Activated CD8-positive, alpha-beta memory T cell treated with anti-CD3 and anti-CD28 coated beads, Interleukin-2, amount 10 ng/mL, durations not matched to agents 7 days and 5 days (primary cell): ENCODE measurements at regions not wholly inside any gene's neighbourhood (a gene's known extent, or its start where the extent isn't known, plus 50 kb on each side); places are given as distances from the start of the nearest gene placed in this dataset.
"Not testable (repeated sequence)": the region's sequence is repeated elsewhere in the genome, so short reads cannot be mapped to it uniquely, and the experiment has no call there.

ENCODE experiments used
- ATAC-seq: fragments of 150-1000 bp; cut with Tn5 transposase; one replicate; pipeline ENCODE4 v1.10.0; 2021; ENCODE audit warnings: moderate library complexity
- CTCF ChIA-PET: fragments of 350-600 bp; sonication (Branson Sonifier 250); formaldehyde crosslinking; loops from one replicate; lab custom pipeline; 2021; ENCODE audit warnings: antibody characterized with exemption; lab: Charles Lee
- DNase-seq: peaks from one replicate; pipeline ENCODE4 v3.0.0-alpha.2; 2020
- H3K27ac Mint-ChIP-seq: one replicate; pipeline ENCODE4 v1.8.0; 2021; ENCODE audit warnings: mild to moderate bottlenecking, mixed read lengths
- H3K27me3 Mint-ChIP-seq: one replicate; pipeline ENCODE4 v1.8.0; 2021; ENCODE audit warnings: mixed read lengths
- H3K36me3 Mint-ChIP-seq: one replicate; pipeline ENCODE4 v1.8.0; 2021; ENCODE audit warnings: mild to moderate bottlenecking, mixed read lengths
- H3K4me1 Mint-ChIP-seq: one replicate; pipeline ENCODE4 v1.8.0; 2021; ENCODE audit warnings: mixed read lengths
- H3K4me3 Mint-ChIP-seq: one replicate; pipeline ENCODE4 v1.8.0; 2021; ENCODE audit warnings: mild to moderate bottlenecking, moderate library complexity, mixed read lengths
- H3K9me3 Mint-ChIP-seq: one replicate; pipeline ENCODE4 v1.8.0; 2022; ENCODE audit warnings: low read depth, mixed read lengths

- no peak overlapping the region for H3K4me3 Mint-ChIP-seq
- DNase-seq = no peak
- no peaks in the 10 kb centered on the region for H3K4me1 Mint-ChIP-seq
- H3K27me3 Mint-ChIP-seq = peaks cover 29% of the 10 kb centered on the region
- no peaks in the 10 kb centered on the region for H3K9me3 Mint-ChIP-seq
- CTCF ChIA-PET = no interaction called here
- H3K36me3 Mint-ChIP-seq = no peaks in the 10 kb centered on the region
- no peak for ATAC-seq
- H3K27ac Mint-ChIP-seq = no peak overlapping the region
Observed at GRCh38 chr10:118967160-118967559, 62.4 kb upstream of the NANOS1 start.

GRCh38 chr10:118968060-118968459 lies 61.5 kb upstream of the NANOS1 start:
- Mint-ChIP-seq H3K4me1 (no peaks in the 10 kb centered on the region), H3K9me3 (no peaks in the 10 kb centered on the region), H3K27ac (no peak overlapping the region), H3K36me3 (no peaks in the 10 kb centered on the region), H3K4me3 (no peak overlapping the region), H3K27me3 (peaks cover 32% of the 10 kb centered on the region)
- CTCF ChIA-PET = no interaction called here
- DNase-seq (no peak), ATAC-seq (no peak)

GRCh38 chr10:118968482-118968881 lies 61.0 kb upstream of the NANOS1 start:
- Mint-ChIP-seq H3K4me1 (no peaks in the 10 kb centered on the region), H3K27me3 (peaks cover 36% of the 10 kb centered on the region), H3K9me3 (no peaks in the 10 kb centered on the region), H3K4me3 (no peak overlapping the region), H3K27ac (no peak overlapping the region), H3K36me3 (no peaks in the 10 kb centered on the region)
- ATAC-seq (no peak), DNase-seq (no peak)
- CTCF ChIA-PET = no interaction called here

- no peak overlapping the region for H3K4me3 Mint-ChIP-seq
- no peaks in the 10 kb centered on the region for H3K36me3 Mint-ChIP-seq
- DNase-seq (no peak), ATAC-seq (no peak)
- no peak overlapping the region for H3K27ac Mint-ChIP-seq
- CTCF ChIA-PET = no interaction called here
- no peaks in the 10 kb centered on the region for H3K9me3 Mint-ChIP-seq
- no peaks in the 10 kb centered on the region for H3K4me1 Mint-ChIP-seq
- H3K27me3 Mint-ChIP-seq = peaks cover 40% of the 10 kb centered on the region
Observed at GRCh38 chr10:118969014-118969413, 60.5 kb upstream of the NANOS1 start.

GRCh38 chr10:118970770-118971169 lies 58.7 kb upstream of the NANOS1 start:
- no peak overlapping the region for H3K4me3 Mint-ChIP-seq
- H3K27ac Mint-ChIP-seq = no peak overlapping the region
- no peaks in the 10 kb centered on the region for H3K4me1 Mint-ChIP-seq
- no peaks in the 10 kb centered on the region for H3K9me3 Mint-ChIP-seq
- peaks cover 40% of the 10 kb centered on the region for H3K27me3 Mint-ChIP-seq
- H3K36me3 Mint-ChIP-seq = no peaks in the 10 kb centered on the region
- DNase-seq = no peak
- CTCF ChIA-PET = no interaction called here
- ATAC-seq = no peak

GRCh38 chr10:118971187-118971586 lies 58.3 kb upstream of the NANOS1 start:
- CTCF ChIA-PET = no interaction called here
- DNase-seq (no peak), ATAC-seq (no peak)
- Mint-ChIP-seq H3K27ac (no peak overlapping the region), H3K36me3 (no peaks in the 10 kb centered on the region), H3K4me1 (no peaks in the 10 kb centered on the region), H3K4me3 (no peak overlapping the region), H3K27me3 (peaks cover 40% of the 10 kb centered on the region), H3K9me3 (no peaks in the 10 kb centered on the region)

- CTCF ChIA-PET = interaction anchor here (0.9 kb wide), 1 partner anchor 403 kb away, joined by 3 read pairs; no protein-coding TSS in a partner anchor
- H3K36me3 Mint-ChIP-seq = no peaks in the 10 kb centered on the region
- ATAC-seq = no peak
- H3K27ac Mint-ChIP-seq = no peak overlapping the region
- H3K27me3 Mint-ChIP-seq = peaks cover 40% of the 10 kb centered on the region
- no peaks in the 10 kb centered on the region for H3K9me3 Mint-ChIP-seq
- no peak for DNase-seq
- H3K4me1 Mint-ChIP-seq = no peaks in the 10 kb centered on the region
- H3K4me3 Mint-ChIP-seq = no peak overlapping the region
Observed at GRCh38 chr10:118971876-118972275, 57.6 kb upstream of the NANOS1 start.

GRCh38 chr10:118973744-118974143 lies 55.8 kb upstream of the NANOS1 start:
- H3K4me1 Mint-ChIP-seq = no peaks in the 10 kb centered on the region
- CTCF ChIA-PET = no interaction called here
- H3K27ac Mint-ChIP-seq = no peak overlapping the region
- peaks cover 44% of the 10 kb centered on the region for H3K27me3 Mint-ChIP-seq
- no peak for ATAC-seq
- no peaks in the 10 kb centered on the region for H3K36me3 Mint-ChIP-seq
- DNase-seq = no peak
- H3K4me3 Mint-ChIP-seq = no peak overlapping the region
- H3K9me3 Mint-ChIP-seq = no peaks in the 10 kb centered on the region

- no peak for ATAC-seq
- CTCF ChIA-PET = no interaction called here
- H3K36me3 Mint-ChIP-seq = no peaks in the 10 kb centered on the region
- peaks cover 42% of the 10 kb centered on the region for H3K27me3 Mint-ChIP-seq
- H3K27ac Mint-ChIP-seq = no peak overlapping the region
- DNase-seq = no peak
- H3K4me1 Mint-ChIP-seq = no peaks in the 10 kb centered on the region
- H3K9me3 Mint-ChIP-seq = no peaks in the 10 kb centered on the region
- no peak overlapping the region for H3K4me3 Mint-ChIP-seq
Observed at GRCh38 chr10:118974951-118975350, 54.6 kb upstream of the NANOS1 start.

GRCh38 chr10:118976219-118976618 lies 53.3 kb upstream of the NANOS1 start:
- H3K27ac Mint-ChIP-seq, H3K4me1 Mint-ChIP-seq, H3K4me3 Mint-ChIP-seq, DNase-seq, ATAC-seq, H3K36me3 Mint-ChIP-seq, H3K9me3 Mint-ChIP-seq, CTCF ChIA-PET: not testable (repeated sequence)
- peaks cover 37% of the 10 kb centered on the region for H3K27me3 Mint-ChIP-seq

- Mint-ChIP-seq H3K27me3 (peaks cover 33% of the 10 kb centered on the region), H3K4me3 (no peak overlapping the region), H3K4me1 (no peaks in the 10 kb centered on the region), H3K9me3 (no peaks in the 10 kb centered on the region), H3K36me3 (no peaks in the 10 kb centered on the region), H3K27ac (no peak overlapping the region)
- no peak for DNase-seq
- CTCF ChIA-PET = no interaction called here
- no peak for ATAC-seq
Observed at GRCh38 chr10:118977022-118977599, 52.4 kb upstream of the NANOS1 start.

GRCh38 chr10:118977835-118978234 lies 51.7 kb upstream of the NANOS1 start:
- Mint-ChIP-seq H3K9me3 (no peaks in the 10 kb centered on the region), H3K4me1 (no peaks in the 10 kb centered on the region), H3K27ac (no peak overlapping the region), H3K4me3 (no peak overlapping the region), H3K27me3 (peaks cover 26% of the 10 kb centered on the region), H3K36me3 (no peaks in the 10 kb centered on the region)
- DNase-seq (no peak), ATAC-seq (no peak)
- CTCF ChIA-PET = no interaction called here

- H3K9me3 Mint-ChIP-seq = no peaks in the 10 kb centered on the region
- no peak for ATAC-seq
Observed at GRCh38 chr10:118978316-118978997, 51.1 kb upstream of the NANOS1 start.

GRCh38 chr10:118978998-118979350 lies 50.5 kb upstream of the NANOS1 start:
- no peak for ATAC-seq
- no peak for DNase-seq
- CTCF ChIA-PET = no interaction called here
- Mint-ChIP-seq H3K27me3 (peaks cover 17% of the 10 kb centered on the region), H3K4me1 (no peaks in the 10 kb centered on the region), H3K27ac (no peak overlapping the region), H3K4me3 (no peak overlapping the region), H3K36me3 (no peaks in the 10 kb centered on the region), H3K9me3 (no peaks in the 10 kb centered on the region)

More at GRCh38 chr10:118978316-118978997, 51.1 kb upstream of the NANOS1 start:
- CTCF ChIA-PET = no interaction called here
- Mint-ChIP-seq H3K27ac (no peak overlapping the region), H3K4me1 (no peaks in the 10 kb centered on the region), H3K4me3 (no peak overlapping the region), H3K27me3 (peaks cover 20% of the 10 kb centered on the region), H3K36me3 (no peaks in the 10 kb centered on the region)
- DNase-seq = no peak
